BE2C (cell line): ENCODE measurements at regions not wholly inside any gene's neighbourhood (a gene's known extent, or its start where the extent isn't known, plus 50 kb on each side); places are given as distances from the start of the nearest gene placed in this dataset.
"Not testable (repeated sequence)": the region's sequence is repeated elsewhere in the genome, so short reads cannot be mapped to it uniquely, and the experiment has no call there.

Source experiments
- DNase-seq: peaks from one replicate; pipeline ENCODE4 v3.0.0-alpha.2; 2020
- H3K27me3 ChIP-seq: fragments of 250-450 bp; sonication (Bioruptor Pico); 2 replicates; pipeline ENCODE4 v1.5.1; 2020; ENCODE audit warnings: mild to moderate bottlenecking
- H3K36me3 ChIP-seq: fragments of 250-450 bp; sonication (Bioruptor Pico); 2 replicates; pipeline ENCODE4 v1.5.1; 2020; ENCODE audit warnings: mild to moderate bottlenecking
- H3K4me1 ChIP-seq: fragments of 250-450 bp; sonication (Bioruptor Pico); 2 replicates; pipeline ENCODE4 v1.5.1; 2020
- H3K4me3 ChIP-seq: 2 replicates; pipeline ENCODE4 v1.5.1; 2011; ENCODE audit warnings: low read depth, low read length
- H3K9me3 ChIP-seq: fragments of 250-450 bp; sonication (Bioruptor Pico); 2 replicates; pipeline ENCODE4 v1.5.1; 2020
- TF ChIP-seq, protein P1 (sequence below): IDR thresholded peaks from 2 replicates; pipeline ENCODE4 v1.5.1; 2012; ENCODE audit warnings: mild to moderate bottlenecking, low read depth, low read length

DNA sequence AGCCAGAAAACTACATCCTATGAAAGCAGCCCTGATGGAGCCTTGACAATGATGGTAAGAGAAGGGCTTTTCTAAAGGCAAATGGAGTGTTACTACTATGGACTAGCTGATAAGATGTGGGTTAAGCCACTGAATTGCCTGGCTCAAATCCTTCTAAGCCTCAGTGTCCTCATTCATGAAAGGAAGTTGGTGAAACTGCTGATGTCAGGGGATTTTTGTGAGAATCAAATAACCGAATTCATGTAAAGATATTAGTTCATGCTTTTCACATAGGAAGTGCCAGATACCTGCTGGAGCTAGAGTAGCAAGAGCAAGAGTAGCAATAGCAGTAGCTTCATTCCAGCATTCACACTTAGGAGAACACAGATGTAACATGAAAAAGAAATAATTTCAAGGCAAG lies 417.0 kb downstream of the METTL4 start:
- H3K9me3 ChIP-seq, result no peaks in the 10 kb centered on the region
- TF ChIP-seq, protein P1, sequence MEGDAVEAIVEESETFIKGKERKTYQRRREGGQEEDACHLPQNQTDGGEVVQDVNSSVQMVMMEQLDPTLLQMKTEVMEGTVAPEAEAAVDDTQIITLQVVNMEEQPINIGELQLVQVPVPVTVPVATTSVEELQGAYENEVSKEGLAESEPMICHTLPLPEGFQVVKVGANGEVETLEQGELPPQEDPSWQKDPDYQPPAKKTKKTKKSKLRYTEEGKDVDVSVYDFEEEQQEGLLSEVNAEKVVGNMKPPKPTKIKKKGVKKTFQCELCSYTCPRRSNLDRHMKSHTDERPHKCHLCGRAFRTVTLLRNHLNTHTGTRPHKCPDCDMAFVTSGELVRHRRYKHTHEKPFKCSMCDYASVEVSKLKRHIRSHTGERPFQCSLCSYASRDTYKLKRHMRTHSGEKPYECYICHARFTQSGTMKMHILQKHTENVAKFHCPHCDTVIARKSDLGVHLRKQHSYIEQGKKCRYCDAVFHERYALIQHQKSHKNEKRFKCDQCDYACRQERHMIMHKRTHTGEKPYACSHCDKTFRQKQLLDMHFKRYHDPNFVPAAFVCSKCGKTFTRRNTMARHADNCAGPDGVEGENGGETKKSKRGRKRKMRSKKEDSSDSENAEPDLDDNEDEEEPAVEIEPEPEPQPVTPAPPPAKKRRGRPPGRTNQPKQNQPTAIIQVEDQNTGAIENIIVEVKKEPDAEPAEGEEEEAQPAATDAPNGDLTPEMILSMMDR, result no peak
- no peaks in the 10 kb centered on the region for H3K4me1 ChIP-seq
- H3K4me3 ChIP-seq, result no peak overlapping the region
- no peaks in the 10 kb centered on the region for H3K36me3 ChIP-seq
- DNase-seq, result no peak
- no peaks in the 10 kb centered on the region for H3K27me3 ChIP-seq

DNA sequence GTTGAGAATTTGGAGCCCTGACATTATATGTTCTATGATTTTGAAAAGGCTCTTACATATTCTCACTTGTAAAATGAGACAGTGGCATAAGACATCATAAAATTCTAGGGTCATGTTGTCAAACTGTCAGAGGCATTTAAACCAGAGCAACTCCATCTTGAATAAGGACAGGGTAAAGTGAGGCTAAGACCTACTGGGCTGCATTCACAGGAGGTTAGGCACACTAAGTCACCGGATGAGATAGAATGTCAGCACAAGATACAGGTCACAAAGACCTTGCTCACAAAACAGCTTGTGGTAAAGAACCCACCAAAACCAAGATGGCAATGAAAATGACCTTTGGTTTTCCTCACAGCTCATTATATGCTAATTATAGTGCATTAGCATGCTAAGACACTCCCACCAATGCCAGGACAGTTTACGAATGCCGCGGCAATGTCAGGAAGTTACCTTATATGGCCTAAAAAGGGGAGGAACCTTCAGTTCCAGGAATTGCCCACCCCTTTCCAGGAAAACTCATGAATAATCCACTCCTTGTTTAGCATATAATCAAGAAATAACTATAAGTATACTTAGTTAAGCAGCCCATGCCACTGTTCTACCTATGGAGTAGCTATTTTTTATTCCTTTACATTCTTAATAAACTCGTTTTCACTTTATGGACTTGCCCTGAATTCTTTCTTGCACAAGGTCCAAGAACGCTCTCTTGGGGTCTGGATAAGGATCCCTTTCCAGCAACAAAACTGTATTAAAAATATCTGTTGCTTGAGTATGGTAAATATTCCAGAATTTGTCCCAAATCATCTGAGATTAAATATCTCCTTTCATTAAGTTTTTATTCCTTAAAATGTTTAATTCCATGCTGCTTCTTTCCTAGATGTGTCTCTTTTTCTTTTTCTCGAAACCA lies 406.4 kb downstream of the METTL4 start:
- DNase-seq, result no peak
- Histone ChIP-seq H3K27me3 (no peaks in the 10 kb centered on the region), H3K36me3 (no peaks in the 10 kb centered on the region), H3K9me3 (no peaks in the 10 kb centered on the region), H3K4me3 (no peak overlapping the region), H3K4me1 (no peaks in the 10 kb centered on the region)
- TF ChIP-seq, protein P1, result no peak

DNA sequence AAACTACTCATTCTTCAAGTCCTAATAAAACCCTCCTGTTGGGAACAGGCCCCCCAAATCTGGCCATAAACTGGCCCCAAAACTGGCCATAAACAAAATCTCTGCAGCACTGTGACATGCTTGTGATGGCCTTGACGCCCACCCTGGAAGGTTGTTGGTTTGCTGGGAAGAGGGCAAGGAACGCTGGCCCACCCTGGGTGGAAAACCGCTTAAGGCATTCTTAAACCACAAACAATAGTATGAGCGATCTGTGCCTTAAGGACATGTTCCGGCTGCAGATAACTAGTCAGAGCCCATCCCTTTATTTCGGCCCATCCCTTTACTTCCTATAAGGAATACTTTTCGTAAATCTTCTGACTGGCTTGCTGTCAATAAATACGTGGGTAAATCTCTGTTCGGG lies 404.4 kb downstream of the METTL4 start:
- H3K9me3 ChIP-seq, H3K4me3 ChIP-seq, H3K27me3 ChIP-seq, DNase-seq, H3K36me3 ChIP-seq, H3K4me1 ChIP-seq: not testable (repeated sequence)

DNA sequence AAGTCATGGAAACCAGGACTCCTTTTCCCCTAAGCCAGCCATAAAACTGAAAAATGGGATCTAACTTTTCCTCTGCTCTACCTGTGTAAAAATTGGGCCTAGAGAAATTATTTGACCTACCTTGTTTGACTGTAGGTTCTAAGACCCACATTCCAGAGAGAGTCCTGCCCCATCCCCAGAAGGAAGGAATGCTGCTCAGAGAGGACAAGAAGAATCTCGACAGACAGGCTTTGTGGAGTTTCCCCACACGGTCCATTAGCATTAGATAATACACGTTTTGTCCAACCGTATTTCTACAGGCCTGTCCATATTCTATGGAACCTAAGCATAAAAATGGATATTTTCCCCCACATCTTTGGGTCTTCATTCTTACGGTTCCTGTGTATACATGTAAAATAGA lies 403.3 kb downstream of the METTL4 start:
- DNase-seq, result no peak
- TF ChIP-seq, protein P1, result no peak
- H3K36me3 ChIP-seq, result no peaks in the 10 kb centered on the region
- no peaks in the 10 kb centered on the region for H3K27me3 ChIP-seq
- H3K4me3 ChIP-seq, result no peak overlapping the region
- no peaks in the 10 kb centered on the region for H3K4me1 ChIP-seq
- H3K9me3 ChIP-seq, result no peaks in the 10 kb centered on the region

DNA sequence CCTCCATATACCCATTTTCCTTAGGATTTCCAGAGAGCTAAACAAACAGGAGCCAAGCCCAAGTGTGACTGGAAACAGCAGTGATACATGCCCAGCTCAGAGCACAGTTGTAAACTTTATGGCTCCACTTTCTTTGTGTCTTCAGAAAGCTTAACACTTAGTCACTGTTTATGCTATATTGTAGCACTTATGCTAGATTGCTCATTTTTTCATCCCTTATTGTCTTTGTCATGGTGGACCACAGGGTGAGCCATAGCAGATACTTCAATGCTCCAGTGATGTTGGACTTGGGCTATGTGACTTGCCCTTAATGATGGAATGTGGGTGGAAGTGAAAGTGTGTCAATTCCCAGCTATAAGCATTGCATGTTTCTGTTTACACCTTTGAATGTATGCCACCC lies 401.6 kb downstream of the METTL4 start:
- TF ChIP-seq, protein P1, result no peak
- no peaks in the 10 kb centered on the region for H3K27me3 ChIP-seq
- no peaks in the 10 kb centered on the region for H3K36me3 ChIP-seq
- no peak for DNase-seq
- no peak overlapping the region for H3K4me3 ChIP-seq
- H3K4me1 ChIP-seq, result no peaks in the 10 kb centered on the region
- no peaks in the 10 kb centered on the region for H3K9me3 ChIP-seq

DNA sequence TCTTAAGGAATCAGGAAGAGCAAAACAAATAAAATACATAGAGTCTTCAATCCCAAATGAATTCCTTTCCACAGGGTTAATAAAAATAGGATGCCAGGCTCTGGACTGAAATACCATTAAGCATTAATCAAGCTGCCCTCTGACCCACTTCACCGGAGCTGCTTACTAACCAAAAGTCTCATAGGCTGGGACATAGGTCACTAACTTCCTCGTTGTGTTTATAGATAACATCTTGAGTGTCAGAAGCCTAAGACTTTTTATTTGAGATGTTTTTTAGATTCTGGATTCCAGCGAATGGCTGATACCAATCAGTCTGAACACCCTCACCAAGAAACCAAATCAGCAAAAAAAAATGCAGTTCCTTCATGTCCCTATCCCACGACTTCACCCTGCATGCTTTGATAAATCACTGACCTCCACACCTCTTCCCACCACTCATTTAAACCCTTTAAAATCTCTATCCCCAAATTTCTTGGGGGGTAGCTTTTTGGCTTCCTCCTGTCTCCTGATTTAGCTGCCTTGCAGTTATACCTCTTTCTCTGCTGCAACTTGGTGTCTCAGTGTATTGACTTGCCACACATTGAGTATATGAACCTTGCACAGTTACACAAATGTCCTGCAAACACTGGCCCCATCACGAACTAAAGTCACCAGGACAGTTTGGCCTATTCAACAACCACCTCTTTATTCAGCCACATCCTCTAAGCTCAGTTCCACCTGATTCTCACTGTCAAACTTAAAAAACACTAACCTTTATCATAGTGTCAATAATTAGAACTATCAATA lies 399.3 kb downstream of the METTL4 start:
- no peak for DNase-seq
- Histone ChIP-seq H3K4me3 (no peak overlapping the region), H3K36me3 (no peaks in the 10 kb centered on the region), H3K4me1 (no peaks in the 10 kb centered on the region), H3K27me3 (no peaks in the 10 kb centered on the region), H3K9me3 (no peaks in the 10 kb centered on the region)
- TF ChIP-seq, protein P1, result no peak
